Esophagus squamous epithelium (tissue), 5 donors: ENCODE measurements at regions not wholly inside any gene's neighbourhood (a gene's known extent, or its start where the extent isn't known, plus 50 kb on each side); places are given as distances from the start of the nearest gene placed in this dataset.
"Not testable (repeated sequence)": the region's sequence is repeated elsewhere in the genome, so short reads cannot be mapped to it uniquely, and the experiment has no call there.

Source experiments
- DNase-seq: peaks from one replicate; lab custom pipeline; 2025; lab: John Stamatoyannopoulos, UW
- H3K27ac ChIP-seq, 4 donors: fragments of 200-600 bp; sonication (generic); one replicate each; pipeline ENCODE4 v1.5.1; 2016 to 2019; ENCODE audit warnings: mild to moderate bottlenecking in 1 of 4
- H3K27me3 ChIP-seq, 4 donors: fragments of 200-600 bp; sonication (generic); 1 replicate in 3 of 4; 2 replicates in 1 of 4; pipeline versions ENCODE4 v1.5.1 to v1.6.0; 2017 to 2021; ENCODE audit warnings: antibody characterized with exemption in 1 of 4
- H3K36me3 ChIP-seq, 3 donors: fragments of 200-600 bp; sonication (generic); one replicate each; pipeline ENCODE4 v1.5.1; 2016 to 2019
- H3K4me1 ChIP-seq, 3 donors: fragments of 200-600 bp; sonication (generic); one replicate each; pipeline ENCODE4 v1.5.1; 2017 to 2019
- H3K4me3 ChIP-seq, 4 donors: fragments of 200-600 bp; sonication (generic); 1 replicate in 3 of 4; 2 replicates in 1 of 4; pipeline ENCODE4 v1.5.1; 2016 to 2019; ENCODE audit warnings: mild to moderate bottlenecking in 2 of 4, moderate library complexity in 1 of 4
- H3K9me3 ChIP-seq, 3 donors: fragments of 200-600 bp; sonication (generic); one replicate each; pipeline ENCODE4 v1.5.1; 2016 to 2019
- CTCF ChIP-seq, 6 experiments: fragments of 450-650 bp in 4 of 6; fragments of 200-600 bp in 2 of 6; sonication (generic) in 2 of 6; IDR thresholded peaks; one replicate each; pipeline ENCODE4 v1.5.1; 2016 to 2019; ENCODE audit warnings: antibody characterized with exemption in 6 of 6, mild to moderate bottlenecking in 4 of 6, moderate library complexity in 4 of 6
- POLR2A ChIP-seq, 4 donors: fragments of 450-650 bp; IDR thresholded peaks; one replicate each; pipeline ENCODE4 v1.6.1; 2017; ENCODE audit warnings: antibody characterized with exemption in 4 of 4, mild to moderate bottlenecking in 4 of 4, moderate library complexity in 3 of 4
- WGBS, 2 donors: methylation state at CpG; one replicate each; pipeline ENCODE4 v1.1.5; 2018; 5-methylcytosine and 5-hydroxymethylcytosine counted together
- intact Hi-C: fragments of 100-400 bp; cut with DNase I; formaldehyde crosslinking; loops from one replicate; pipeline ENCODE4 v1.15.0; 2022
- donor health status: DM: yes; HTN: yes; CAD: no.

- intact Hi-C loops = no loop called here
- no peak overlapping the region for H3K27ac ChIP-seq
- DNase-seq = no peak
- H3K4me3 ChIP-seq = no peak overlapping the region
- no peaks in the 10 kb centered on the region for H3K9me3 ChIP-seq
- no peaks in the 10 kb centered on the region for H3K27me3 ChIP-seq
- H3K4me1 ChIP-seq = no peaks in the 10 kb centered on the region
- no peaks in the 10 kb centered on the region for H3K36me3 ChIP-seq
- TF ChIP-seq CTCF (IDR thresholded peaks at IDR 0.05) (no peak), POLR2A (IDR thresholded peaks at IDR 0.05) (no peak)
- 77 to 78% methylated on average over 5 of the region's 5 CpGs for WGBS, 2 donors
Measured at GRCh38 chr5:57362951-57363350, 119.7 kb downstream of the ACTBL2 start.

GRCh38 chr5:57360871-57361270 lies 121.7 kb downstream of the ACTBL2 start:
- no peaks in the 10 kb centered on the region for H3K4me1 ChIP-seq
- H3K36me3 ChIP-seq = no peaks in the 10 kb centered on the region
- H3K4me3 ChIP-seq = no peak overlapping the region
- no peaks in the 10 kb centered on the region for H3K9me3 ChIP-seq
- no peaks in the 10 kb centered on the region for H3K27me3 ChIP-seq
- intact Hi-C loops = no loop called here
- DNase-seq = no peak
- WGBS, 2 donors = 44 to 45% methylated on average over 1 of the region's 1 CpG
- no peak for TF ChIP-seq CTCF (IDR thresholded peaks at IDR 0.05)
- H3K27ac ChIP-seq = no peak overlapping the region

DNA sequence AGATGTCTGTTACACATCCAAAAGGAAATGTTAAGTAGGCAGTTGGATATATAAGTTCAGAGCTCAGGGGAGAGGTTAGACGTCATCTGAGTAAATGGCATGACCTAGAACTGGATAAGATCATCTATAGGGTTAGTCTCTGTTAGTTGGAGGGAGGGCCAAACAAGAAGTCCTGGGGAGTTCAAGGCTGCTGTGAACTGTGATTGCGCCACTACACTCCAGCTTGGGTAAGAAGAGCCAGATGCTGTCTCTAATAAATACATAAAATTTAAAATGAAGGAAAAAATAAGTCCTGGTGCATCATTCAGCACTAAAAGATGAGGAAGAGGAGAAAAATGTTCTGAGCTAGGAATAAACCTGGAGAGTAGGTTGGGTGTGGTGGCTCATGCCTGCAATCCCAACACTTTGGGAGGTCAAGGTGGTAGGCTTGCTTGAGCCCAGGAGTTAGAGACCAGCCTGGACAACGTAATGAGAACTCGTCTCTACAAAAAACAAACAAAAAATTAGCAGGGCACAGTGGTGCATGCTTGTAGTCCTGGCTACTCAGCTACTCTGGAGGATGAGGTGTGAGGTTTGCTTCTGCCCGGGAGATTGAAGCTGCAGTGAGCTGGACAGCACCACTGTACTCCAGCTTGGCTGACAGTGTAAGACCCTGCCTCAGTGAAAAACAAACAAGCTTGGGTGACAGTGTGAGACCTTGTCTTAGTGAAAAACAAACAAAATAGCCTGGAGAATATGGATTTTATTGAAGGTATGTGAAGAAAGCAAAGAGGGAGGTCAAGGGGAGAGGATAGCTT lies 123.6 kb downstream of the ACTBL2 start:
- TF ChIP-seq POLR2A (IDR thresholded peaks at IDR 0.05) (no peak), CTCF (IDR thresholded peaks at IDR 0.05) (no peak)
- Histone ChIP-seq H3K4me3 (no peak overlapping the region), H3K36me3 (no peaks in the 10 kb centered on the region), H3K9me3 (no peaks in the 10 kb centered on the region), H3K27me3 (no peaks in the 10 kb centered on the region), H3K4me1 (no peaks in the 10 kb centered on the region), H3K27ac (no peak overlapping the region)
- intact Hi-C loops = no loop called here
- DNase-seq = no peak
- 69 to 81% methylated on average over 5 of the region's 5 CpGs for WGBS, 2 donors

DNA sequence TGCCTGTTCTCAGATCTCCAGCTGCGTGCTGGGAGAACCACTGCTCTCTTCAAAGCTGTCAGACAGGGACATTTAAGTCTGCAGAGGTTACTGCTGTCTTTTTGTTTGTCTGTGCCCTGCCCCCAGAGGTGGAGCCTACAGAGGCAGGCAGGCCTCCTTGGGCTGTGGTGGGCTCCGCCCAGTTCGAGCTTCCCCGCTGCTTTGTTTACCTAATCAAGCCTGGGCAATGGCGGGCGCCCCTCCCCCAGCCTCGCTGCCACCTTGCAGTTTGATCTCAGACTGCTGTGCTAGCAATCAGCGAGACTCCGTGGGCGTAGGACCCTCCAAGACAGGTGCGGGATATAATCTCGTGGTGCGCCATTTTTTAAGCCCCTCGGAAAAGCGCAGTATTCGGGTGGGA lies 125.8 kb downstream of the ACTBL2 start:
- not testable (repeated sequence) for DNase-seq, H3K27ac ChIP-seq
- WGBS, 2 donors = 92% methylated on average over 2 of the region's 16 CpGs; no CpG with 5 or more reads in 1 of the 2 donors

DNA sequence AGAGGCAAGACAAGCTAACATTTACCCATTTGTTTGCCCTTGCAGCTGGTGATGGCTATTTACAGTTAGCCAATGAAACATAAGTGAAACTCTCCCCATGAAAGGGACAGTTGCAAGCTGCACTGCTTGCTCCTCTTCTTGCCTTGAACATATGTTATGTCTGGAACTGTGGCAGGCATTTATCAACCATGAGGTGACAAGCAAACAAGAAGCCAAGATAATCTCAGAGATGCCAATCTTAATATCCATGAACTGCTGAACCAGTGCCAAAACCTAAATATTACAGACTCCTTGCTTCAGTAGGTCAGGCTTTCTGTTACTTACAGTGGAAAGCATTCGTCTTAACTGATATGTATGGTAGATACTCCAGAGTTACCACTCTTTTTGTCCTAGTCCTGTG lies 133.4 kb downstream of the ACTBL2 start:
- Histone ChIP-seq H3K27ac (no peak overlapping the region), H3K9me3 (no peaks in the 10 kb centered on the region), H3K27me3 (no peaks in the 10 kb centered on the region), H3K4me3 (no peak overlapping the region), H3K4me1 (no peaks in the 10 kb centered on the region), H3K36me3 (no peaks in the 10 kb centered on the region)
- 53 to 77% methylated on average over 1 of the region's 1 CpG for WGBS, 2 donors
- intact Hi-C loops = no loop called here
- TF ChIP-seq POLR2A (IDR thresholded peaks at IDR 0.05) (no peak), CTCF (IDR thresholded peaks at IDR 0.05) (no peak)
- no peak for DNase-seq

More for the DNA sequence above, 125.8 kb downstream of the ACTBL2 start:
- H3K4me3 ChIP-seq, H3K36me3 ChIP-seq, H3K27me3 ChIP-seq, H3K9me3 ChIP-seq, H3K4me1 ChIP-seq, intact Hi-C loops: not testable (repeated sequence)
